ENCODE measurements at regions not wholly inside any gene's neighbourhood (a gene's known extent, or its start where the extent isn't known, plus 50 kb on each side); places are given as distances from the start of the nearest gene placed in this dataset.

DNA sequence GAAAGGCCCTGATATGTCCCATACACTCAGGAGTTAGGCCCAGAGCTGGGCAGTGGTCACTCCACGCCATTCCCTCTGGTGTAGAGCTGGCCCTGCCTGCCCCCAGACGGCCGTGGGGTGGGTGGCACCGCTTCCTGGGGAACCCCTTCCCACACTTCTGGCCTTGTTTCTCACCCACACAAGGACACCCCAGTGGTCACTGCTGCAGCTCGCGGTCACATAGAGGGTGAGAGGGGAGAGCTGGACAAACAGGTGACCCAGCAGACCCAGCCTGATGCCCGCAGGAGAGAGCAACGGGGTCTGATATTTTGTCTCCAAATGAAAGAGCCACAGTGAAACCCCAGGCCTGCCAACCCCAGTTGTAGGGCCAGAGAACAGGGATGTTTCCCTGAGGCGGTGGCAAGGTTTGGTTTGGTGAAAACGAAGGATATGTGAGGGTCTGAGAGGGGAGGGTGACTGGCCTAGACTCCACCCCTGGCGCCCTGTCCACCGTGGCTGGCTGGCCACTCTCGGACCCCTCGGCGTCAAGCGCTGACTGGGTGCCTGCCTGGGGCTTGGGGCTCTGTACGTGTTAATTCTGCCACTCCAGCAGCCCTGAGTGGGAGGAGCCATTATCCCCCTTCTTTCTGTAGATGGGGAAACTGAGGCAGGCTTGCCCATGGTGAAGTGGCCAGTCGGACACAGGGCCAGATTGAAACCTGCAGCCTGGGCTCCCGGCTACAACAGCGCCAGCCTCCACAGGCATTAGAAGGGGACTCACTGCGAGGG, 71.0 kb upstream of the PPARA start:
- no peak for DNase-seq

DNA sequence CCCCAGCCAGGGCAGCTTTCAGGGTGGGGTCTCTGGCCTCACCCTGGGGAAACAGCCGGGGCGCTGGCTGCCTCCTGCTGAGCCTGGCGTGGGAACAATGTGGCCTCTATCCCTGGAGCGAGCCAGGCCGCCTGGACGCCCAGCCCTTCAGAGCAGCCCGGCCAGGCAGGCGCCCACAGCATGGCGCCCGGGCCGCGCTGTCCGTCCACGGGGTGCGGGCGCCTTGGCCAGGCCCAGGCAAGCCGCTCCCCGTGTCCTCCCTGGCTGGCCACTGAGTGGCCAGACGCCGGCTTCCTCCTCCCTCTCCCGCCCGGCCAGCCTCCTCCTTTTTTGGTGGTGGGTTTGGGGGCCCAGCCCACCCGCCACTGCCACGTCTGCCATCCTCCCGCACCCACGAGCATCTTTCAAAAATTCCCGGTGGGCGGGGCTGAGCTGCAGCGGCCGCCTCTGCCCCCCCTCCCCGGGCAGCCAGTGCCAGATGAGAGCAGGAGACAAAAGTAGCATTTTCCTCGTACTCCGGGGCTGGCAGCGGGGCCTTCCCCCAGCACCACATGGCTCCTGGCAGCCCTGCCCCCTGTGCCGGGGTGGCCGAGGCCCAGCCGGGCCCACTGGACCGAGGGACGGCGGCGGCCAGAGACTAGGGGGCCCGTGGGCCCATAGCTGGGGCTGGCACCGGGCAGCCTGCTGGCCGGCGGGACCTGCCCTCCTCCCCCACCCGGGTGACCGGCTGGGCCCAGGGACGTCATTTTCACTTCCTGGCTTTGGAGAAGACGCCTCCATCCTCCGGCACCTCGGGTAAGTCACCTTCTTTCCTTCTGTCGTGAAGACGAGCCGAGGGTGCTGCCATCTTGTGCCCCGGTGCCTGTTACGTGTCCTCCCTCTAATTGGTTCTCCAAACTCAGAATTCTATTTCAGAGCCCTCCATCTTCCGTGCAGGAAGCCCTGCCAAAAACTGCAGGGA, 70.2 kb upstream of the PPARA start:
- DNase-seq: no peak

DNA sequence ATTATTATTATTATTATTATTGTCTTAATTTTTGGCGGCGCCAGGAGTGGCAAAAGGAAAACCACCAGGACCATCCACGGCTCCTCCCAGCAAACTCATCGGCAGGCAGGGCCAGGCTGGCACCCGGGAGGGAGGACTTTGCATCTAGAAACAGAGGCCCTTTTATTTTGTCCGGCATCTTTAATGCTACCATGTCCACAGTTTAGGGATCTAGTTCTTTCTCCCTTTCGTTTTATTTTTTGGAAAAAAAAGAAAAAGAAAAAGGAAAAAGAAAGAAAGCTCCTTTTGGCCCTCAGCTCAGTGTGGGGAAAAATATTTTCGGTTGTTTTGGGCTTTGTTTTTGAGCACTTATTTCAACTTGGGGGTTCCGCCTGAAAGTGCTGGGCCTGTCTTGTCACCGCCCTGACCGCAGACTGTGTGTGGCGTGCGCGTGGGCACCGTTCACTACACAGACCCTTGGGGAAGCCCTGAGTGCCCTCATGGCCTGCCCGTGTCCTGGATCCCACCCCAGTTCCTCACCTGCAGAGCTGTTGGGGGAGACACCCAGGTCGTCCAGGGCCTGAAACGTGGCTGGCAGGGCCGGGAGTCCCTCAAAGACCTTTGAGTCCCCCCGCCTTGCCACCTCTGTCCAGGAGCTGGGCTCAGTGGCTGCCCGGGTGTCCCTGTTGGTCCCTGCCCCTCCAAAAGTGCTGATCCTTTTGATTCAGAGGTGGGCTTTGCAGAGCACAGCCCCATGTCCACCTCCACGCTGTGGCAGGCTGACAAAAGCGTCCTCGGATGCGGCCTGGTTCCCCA, 69.1 kb upstream of the PPARA start:
- no peak for DNase-seq

DNA sequence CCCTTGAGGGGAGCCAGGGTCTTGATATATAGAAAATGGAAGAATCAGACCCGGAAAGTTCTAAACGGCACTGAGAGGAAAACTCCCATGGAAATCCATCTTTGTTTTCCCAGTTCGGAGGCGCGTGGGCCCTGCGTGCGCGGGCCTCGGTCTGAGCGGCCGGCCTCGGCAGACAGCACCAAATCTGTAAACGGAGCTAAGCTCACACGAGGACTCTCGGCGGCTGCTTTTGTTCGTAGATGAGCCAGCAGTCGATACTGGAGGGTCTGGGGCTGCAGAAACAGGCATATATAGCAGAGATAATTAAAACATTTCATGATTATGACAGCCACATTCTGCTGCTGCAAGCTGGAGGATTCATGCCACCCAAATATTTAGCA, 68.5 kb upstream of the PPARA start:
- no peak for DNase-seq

DNA sequence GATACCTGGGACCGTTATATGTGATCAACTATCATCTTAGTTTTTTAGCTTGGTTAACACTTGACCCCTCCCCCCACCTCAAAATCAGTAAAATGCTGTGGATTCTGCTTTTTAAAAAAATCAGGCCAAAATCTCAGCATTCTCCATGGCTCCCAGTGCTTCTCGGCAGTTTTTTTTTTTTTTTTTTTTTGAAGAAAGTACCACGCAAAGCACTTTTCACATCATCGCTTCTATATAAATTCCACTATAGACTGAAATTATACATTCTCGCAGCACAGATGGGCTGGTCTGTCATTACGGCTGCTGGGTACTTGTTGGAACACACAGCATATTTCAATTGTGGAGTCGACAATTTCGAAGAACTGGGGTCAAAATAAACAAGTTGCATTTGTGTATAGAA, 67.7 kb upstream of the PPARA start:
- no peak for DNase-seq

DNA sequence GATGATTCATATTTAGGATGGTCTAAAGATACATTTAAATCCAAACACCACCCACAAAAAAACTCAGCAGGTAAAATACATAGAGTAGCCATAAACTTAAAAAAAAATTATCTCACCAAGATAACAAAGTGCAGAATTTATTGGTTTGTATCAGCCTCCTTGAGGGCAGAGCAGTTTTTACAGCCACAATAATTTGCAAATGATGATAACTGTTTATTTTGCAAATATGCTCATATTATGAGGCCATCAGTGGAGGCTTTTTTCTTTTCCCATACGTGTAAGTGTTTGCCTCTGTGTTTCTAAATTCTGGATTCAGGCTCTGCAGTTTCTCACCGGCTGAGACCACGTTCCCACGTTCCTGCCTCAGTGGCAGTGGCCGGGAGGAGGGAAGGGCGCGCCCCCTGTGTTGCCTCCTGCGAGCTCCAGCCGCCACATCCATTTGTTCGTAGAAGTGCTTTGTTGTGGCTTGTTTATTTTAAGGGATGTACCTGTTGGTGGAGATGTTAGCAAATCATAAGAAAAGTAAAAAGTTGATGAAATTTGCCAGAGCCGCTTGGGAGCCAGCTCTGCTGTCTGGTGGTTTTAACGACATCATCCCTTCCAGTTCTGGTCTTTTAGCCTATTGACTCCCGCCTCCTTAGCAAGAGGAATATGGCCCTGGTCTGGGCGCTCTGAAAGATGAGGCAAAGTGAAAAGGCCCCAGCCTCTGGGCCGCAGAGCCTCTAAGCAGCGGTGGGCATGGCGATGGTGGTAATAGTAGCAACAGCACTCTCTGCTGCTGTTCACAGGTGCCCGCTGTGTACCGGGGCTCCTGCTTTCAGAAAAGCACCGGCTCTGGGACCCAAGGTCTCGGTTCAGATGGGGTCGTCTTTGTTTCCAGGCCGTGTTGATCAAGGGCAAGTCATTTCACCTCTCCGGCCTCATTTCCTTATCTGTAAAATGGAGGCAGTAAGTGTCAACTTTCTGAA, 66.7 kb upstream of the PPARA start:
- DNase-seq: no peak

DNA sequence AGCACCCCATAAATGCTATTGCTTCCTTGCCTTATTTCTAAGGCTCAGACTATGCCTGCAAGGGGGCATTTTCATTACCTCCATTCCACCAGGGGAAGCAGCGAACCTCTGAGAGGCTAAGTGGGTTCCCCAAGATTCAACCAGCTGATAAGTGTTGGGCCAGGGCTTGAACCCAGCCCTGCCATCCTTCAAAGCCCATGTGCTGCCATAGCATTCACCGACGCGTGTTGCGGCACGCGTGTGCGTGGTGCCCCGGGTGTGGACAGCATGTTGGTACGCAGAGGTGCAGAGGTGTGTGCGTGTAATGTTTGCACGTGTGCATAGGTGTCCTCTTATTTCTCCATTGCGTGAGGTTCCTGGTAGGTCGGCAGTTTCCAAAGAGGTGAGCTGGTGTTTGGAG, 66.0 kb upstream of the PPARA start:
- DNase-seq: no peak

DNA sequence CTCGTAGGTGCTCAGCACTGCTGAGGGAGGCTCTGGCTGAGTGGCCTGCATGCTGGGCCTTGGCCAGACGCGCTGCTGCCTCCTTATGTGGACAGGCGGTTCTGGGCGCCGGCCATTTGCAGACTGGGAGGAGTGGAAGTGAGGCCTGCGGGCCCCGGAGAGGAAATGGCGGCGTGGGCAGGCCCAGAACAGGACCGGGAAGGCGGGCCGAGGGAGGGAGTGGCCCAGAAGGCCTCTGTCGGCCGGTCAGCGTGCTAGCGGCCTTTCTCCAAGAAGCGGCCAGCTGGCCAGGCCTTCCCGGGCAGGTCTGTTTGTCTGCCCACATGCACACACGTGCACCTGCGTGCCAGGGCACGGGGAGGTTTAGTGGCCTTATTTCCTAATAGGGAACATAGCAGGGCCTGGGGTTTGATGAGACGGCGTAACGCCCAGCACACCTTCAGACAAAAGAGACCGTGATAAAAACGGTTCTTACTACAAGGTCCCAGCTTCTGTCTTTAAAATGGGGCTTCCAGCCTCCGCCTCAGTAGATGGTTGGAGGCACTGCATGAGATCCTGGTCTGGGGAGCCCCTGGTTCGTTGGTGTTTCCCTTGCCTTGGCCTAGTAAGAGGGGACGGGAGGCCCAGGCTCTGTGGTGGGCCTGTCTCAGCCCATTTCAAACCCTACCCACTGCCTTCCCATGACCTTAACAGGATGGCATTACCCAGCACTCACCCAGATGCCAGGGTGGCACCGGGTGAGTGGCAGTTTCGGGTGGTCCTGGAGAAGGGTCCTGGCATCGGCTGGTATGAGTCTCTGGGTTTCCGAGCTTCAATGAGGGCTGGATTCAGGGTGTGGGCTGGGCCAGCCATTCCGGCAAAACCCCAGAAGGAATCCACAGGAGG, 65.1 kb upstream of the PPARA start:
- no peak for DNase-seq

DNA sequence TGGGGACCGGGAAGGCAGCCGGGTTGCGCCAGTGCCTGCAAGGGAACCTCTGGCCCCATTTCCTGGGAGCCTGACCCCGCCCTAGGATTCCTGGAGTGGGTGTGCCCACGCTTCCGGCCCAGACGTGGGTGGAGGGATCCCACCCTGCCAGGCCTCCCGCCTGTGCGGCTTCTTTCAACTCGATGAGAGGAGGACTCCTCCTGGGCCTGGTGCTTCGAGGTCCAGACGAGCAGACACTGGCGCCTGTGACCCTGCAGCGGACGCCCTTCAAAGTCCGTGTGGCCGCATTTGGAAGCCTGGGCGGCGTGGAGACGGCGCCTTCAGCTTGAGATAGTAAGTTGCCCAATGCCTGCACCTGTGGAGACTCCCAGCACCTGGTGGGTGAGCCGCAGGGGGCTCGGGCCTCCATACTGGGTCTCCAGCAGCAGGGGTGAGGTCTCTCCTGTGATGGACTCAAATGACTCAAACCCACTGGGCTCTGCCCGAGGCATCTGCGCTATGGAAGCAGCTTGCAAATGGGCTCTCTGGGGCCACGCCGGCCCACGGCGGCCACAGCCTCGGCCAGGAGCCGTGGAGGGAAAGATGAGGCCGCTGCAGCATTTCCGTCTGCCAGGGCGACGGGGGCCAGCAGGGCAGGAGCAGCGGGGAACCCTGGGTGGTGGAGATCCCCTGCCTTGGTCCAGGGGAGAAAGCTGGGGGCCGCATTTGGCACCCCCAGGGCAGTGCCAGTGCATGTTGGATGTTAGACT, 64.3 kb upstream of the PPARA start:
- no peak for DNase-seq

DNA sequence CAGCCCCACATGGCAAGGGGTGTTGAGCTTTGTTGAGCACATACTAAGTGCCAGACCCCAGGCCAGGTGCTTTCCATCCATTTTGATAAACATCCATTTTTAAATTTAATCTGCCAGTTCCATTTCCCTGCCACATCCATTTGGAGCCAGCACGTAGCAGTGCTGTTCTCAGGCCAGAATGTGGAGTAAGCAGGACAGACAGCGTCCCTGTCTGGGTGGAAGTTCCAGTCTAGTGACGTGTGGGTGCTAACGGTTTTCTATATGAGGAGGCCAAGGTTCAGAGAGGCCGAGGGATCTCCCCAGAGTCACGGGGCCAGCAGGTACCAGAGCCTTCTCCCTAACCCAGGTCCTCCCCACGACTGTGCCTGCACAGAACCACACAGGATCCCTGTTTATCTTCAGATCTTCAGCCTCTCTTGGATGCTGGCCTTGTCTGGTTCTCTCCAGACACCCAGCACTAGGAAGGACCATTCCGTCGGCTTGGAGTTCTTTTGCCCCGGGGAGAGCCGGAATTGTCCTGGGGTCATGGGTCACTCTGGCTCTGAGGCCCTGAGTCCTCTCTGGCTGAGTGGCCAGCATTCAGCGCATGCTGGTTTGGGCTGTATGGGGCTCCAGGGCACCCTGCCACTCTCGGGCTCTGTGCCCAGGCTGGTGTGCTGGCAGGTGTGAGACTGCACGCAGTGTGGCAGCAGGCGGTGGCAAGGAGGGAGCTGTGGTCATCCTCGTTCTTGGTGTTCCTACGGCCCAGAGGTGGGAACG, 63.6 kb upstream of the PPARA start:
- no peak for DNase-seq

DNA sequence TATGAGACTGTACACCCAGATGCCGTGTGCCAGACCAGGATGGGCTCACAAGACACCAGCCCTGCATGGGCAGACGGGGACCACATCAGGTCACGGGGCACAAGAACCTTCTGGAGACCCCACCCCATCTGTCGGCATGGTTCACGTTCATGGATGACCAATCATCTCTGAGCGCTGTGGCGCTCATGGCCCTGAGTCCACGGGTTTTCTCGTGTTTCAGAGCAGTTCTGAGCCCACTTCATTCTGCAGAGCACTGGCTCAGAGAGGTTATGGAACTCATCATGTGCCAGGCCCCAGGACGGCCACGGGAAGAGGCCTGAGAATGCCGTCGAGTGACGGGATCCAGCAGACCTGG, 63.0 kb upstream of the PPARA start:
- no peak for DNase-seq

DNA sequence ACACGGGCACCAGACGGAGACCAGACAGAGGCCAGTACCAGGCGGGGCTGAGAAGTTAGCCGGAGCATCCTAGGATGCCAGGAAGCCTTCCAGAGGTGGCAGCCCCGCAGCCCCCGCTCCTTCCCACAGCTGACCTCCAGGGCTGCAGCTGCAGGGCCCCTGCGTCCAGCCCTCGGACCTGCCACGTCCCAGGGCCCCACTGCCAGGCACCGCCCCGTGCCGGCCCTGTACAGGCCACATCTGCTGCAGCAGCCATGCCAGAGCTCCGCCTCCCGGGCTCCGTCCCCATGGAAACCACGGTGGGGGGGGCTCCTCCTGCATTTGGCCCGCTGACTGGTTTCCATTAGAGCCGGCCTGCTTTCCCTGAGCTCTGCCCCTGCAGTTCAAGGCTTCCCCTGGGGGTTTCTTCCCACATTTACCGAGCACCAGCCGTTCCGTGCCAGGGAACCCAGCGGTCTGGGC, 62.5 kb upstream of the PPARA start:
- no peak for DNase-seq

DNA sequence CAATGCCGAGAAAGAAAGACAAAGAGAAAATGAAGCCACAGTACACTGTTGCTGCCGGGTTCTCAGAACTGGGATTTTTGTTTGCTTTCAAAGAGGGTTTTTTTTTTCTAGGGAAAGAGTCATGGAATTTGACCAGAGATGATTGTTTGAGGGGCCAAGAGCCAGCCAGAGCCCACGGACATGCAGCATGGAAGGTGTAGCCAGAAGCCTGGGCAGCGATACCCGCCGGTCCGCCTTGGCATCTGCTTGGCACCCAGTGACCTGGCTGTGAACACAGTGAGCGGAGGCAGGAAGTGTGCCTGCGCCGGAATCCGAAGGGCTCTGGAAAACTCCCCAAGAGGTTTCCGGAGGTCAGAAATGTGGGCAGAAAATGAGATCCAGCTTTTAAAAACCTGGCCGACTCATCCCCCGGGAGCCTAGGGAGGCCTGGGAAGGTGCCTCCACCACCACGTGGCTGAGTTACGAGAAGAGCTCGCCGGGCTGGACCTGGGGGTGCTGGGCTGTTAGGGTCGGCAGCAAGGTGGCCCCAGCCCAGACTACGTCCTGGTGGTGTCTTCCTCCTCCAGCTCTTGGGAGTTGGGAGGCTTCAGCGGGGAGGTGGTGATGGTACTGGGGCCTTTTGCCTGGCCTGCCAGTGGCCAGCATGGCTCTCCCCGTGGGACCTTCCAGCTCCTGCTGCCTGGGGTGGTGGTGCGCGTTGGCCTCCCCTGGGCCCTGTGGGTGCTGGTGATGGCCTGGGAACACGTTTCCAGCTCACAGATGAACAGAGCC, 61.6 kb upstream of the PPARA start:
- DNase-seq: no peak

DNA sequence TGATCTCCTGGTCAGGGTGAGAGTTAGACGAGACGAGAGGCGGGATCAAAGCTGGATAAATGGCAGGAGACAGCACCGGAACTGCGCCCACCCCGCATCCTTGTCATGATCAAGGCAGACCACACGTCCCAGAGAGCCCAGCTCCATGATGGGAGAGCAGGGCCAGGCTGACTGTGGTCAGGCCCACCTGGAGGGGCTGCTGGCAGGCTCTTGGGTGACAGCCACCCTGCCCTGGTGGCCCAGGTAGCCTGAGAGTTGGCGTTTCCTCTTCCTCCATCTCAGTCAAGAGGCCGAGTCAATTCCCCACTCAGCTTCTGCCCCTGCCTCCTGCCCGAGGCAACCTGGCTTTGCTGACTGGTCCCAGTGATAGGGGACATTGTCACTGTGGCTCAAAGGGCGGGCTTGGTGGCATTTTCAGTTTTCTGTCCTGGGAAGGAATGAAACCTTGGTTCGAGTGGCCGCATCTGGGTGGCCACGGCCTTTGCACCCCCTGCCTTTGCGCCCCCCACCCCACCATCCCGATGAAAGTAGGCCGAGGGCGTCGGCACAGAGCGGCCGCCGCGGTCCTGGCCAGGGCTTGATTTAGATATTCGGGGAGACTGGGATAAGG, 60.8 kb upstream of the PPARA start:
- DNase-seq: no peak

DNA sequence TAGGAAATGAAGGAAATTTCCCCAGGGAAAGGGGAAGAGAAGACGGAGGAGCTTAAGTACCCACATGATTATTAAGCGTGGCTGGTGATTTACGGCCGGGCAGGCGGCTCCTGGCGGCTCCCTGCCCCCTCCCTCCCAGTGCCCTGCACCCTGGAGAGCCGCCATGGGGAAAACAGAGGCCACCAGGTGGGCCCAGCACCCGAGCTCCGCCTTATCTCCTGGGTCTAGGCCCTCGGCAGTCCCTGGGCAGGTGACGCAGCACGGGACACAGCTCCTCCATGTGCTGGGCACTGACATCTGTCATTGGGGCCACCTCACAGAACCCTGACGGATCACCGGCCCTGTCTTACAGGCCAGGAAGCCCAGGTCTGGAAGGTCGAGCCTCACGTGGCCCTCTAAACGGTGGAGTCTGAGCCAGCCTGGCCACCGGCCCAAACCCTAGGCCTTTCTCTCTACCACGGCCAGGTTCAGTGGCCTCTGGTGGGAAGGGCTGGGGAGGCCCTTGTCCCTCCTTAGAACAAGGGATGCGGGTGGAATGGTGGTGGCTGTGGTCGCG, 60.2 kb upstream of the PPARA start:
- no peak for DNase-seq

DNA sequence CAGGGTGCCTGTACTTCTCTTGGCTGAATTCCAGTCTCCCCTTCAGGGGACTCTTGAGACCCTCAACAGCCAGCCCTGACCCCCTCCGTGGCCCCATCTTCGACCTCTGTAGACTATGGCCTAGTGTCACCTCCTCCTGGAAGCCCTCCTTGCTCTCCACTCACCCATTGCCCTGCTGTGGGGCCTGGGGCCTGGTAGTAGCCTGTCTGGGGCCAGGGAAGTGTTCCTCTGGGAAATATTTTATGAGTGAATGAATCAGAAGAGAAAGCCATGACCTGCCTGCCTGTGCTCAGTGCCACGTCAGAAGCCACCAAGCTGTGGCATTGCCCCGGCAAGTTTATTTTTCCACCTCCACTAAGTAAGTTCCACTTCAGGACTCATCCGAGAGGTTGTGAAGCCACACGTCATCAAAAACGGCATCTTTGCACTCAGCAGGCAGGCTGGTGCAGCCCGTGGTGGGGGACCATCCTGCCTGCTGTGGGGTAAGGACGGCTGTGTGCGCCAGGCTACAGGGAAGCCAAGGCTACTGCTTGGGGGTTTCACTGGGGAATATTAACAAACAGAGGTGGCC, 59.6 kb upstream of the PPARA start:
- DNase-seq: no peak

DNA sequence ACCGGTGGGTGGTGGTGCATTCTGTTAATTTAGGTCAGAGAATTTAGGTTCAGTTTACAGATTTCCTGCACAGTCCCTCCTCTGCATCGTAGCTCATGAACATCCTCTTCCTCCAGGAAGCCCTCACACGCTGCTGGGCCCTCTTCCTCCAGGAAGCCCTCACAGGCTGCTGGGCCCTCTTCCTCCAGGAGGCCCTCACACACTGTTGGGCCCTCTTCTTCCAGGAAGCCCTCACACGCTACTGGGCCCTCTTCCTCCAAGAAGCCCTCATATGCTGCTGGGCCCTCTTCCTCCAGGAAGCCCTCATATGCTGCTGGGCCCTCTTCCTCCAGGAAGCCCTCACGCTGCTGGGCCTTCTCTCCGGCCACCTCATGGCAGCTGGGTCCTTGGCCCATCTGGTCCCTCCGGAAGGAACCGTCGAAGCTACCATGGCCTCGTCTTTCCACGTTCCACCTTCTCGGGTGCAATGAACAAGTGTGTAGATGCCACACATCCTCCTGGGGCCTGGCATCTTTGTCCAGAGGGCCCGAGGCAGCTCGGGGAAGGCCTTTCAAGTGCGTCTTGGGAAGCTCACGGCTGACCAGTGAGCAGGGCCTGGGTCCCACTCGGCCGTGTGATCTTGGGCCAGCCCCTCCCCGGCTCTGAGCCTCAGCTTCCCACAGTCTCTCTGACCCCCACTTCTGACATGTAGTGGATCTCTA, 58.9 kb upstream of the PPARA start:
- DNase-seq: no peak
